DOHH2 (cell line): ENCODE measurements at regions not wholly inside any gene's neighbourhood (a gene's known extent, or its start where the extent isn't known, plus 50 kb on each side); places are given as distances from the start of the nearest gene placed in this dataset.

Experiments used
- H3F3A ChIP-seq: fragments of 200-600 bp; sonication (generic), shearing (Covaris generic); 2 replicates; pipeline ENCODE4 v1.6.0; 2016; ENCODE audit warnings: antibody characterized with exemption, mild to moderate bottlenecking; ENCODE audit not compliant: control insufficient read depth, insufficient read depth
- H3K27ac ChIP-seq: fragments of 200-600 bp; sonication (generic); 2 replicates; pipeline ENCODE4 v1.5.1; 2014; ENCODE audit warnings: low read depth, mild to moderate bottlenecking, low read length, moderate library complexity
- H3K27me3 ChIP-seq: fragments of 200-600 bp; sonication (generic); 2 replicates; pipeline ENCODE4 v1.6.1; 2014; ENCODE audit warnings: mild to moderate bottlenecking, low read length, mixed read lengths; ENCODE audit not compliant: control insufficient read depth
- H3K36me3 ChIP-seq: fragments of 200-600 bp; sonication (generic); 2 replicates; pipeline ENCODE4 v1.6.1; 2014; ENCODE audit warnings: mild to moderate bottlenecking, low read length, moderate library complexity, mixed read lengths; ENCODE audit not compliant: control insufficient read depth
- H3K4me1 ChIP-seq: fragments of 200-600 bp; sonication (generic); 2 replicates; pipeline ENCODE4 v1.6.1; 2014; ENCODE audit warnings: mild to moderate bottlenecking, low read length, mixed read lengths; ENCODE audit not compliant: control insufficient read depth
- H3K4me2 ChIP-seq: fragments of 200-600 bp; sonication (generic); 2 replicates; pipeline ENCODE4 v1.6.0; 2014; ENCODE audit warnings: mild to moderate bottlenecking, low read length, moderate library complexity
- H3K4me3 ChIP-seq: fragments of 200-600 bp; sonication (generic); 2 replicates; pipeline ENCODE4 v1.5.1; 2014; ENCODE audit warnings: mild to moderate bottlenecking, low read length, mixed read lengths
- H3K79me2 ChIP-seq: fragments of 200-600 bp; sonication (generic); 2 replicates; pipeline ENCODE4 v1.6.1; 2014; ENCODE audit warnings: mild to moderate bottlenecking, low read length, mixed read lengths; ENCODE audit not compliant: control insufficient read depth
- H3K9me2 ChIP-seq: fragments of 200-600 bp; sonication (generic); replicated peaks from 2 replicates; pipeline ENCODE4 v1.6.1; 2014; ENCODE audit warnings: mild to moderate bottlenecking, low read length, mixed read lengths; ENCODE audit not compliant: control insufficient read depth
- H3K9me3 ChIP-seq: fragments of 200-600 bp; sonication (generic); 2 replicates; pipeline ENCODE4 v1.6.1; 2014; ENCODE audit warnings: antibody characterized with exemption, low read length, mixed read lengths; ENCODE audit not compliant: control insufficient read depth, insufficient read depth
- H4K20me1 ChIP-seq: fragments of 200-600 bp; sonication (generic); 2 replicates; pipeline ENCODE4 v1.6.0; 2014; ENCODE audit warnings: low read depth, mild to moderate bottlenecking, antibody characterized with exemption, low read length, moderate library complexity; ENCODE audit not compliant: control insufficient read depth, insufficient read depth
- CTCF ChIP-seq: fragments of 200-600 bp; sonication (generic); IDR thresholded peaks from one replicate; pipeline ENCODE4 v1.5.1; 2014; ENCODE audit warnings: antibody characterized with exemption, mild to moderate bottlenecking, low read depth, low read length; ENCODE audit not compliant: poor library complexity, severe bottlenecking
- EZH2phosphoT487 ChIP-seq: fragments of 200-600 bp; sonication (generic); IDR thresholded peaks from 2 replicates; pipeline ENCODE4 v1.6.1; 2017; ENCODE audit warnings: borderline replicate concordance, mild to moderate bottlenecking, antibody characterized with exemption, low read length, moderate library complexity, mixed read lengths

DNA sequence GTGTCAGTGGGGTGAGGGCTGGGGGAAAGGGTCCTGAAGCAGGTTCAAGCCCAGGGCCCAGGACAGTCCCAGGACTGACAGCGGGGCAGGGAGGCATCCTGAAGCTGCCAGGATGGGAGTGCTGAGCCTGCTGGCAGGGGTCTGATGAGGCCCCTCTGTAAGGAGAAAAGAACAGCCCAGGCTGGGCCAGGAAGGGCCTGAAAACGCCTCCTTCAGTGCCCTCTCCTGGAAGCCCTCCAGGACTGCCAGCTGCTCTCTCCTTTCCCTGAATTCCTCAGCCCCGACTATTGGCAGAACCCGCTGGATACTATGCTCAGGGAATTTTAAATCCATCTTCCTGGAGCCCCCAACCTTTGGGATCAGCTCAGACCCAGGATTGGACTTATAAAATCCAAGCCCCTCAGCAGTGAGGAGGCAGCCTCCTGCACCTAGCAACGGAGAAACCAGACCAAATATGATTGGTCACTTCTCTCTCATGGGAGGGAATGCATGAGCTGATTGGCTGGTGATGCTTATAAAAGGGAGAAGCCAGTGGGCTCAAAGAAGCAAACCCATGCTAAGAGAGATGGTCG, 203.5 kb upstream of the LINGO1 start:
- H3K4me1 ChIP-seq = no peaks in the 10 kb centered on the region
- H3K4me3 ChIP-seq = no peak overlapping the region
- H3K79me2 ChIP-seq = no peaks in the 10 kb centered on the region
- no peak for TF ChIP-seq CTCF
- TF ChIP-seq EZH2phosphoT487 = no peak
- H3K4me2 ChIP-seq = no peak overlapping the region
- H3K36me3 ChIP-seq = no peaks in the 10 kb centered on the region
- H4K20me1 ChIP-seq = no peaks in the 10 kb centered on the region
- peaks cover 5% of the 10 kb centered on the region for H3K27me3 ChIP-seq
- H3K9me3 ChIP-seq = no peaks in the 10 kb centered on the region
- H3K27ac ChIP-seq = no peak overlapping the region
- no peaks in the 10 kb centered on the region for H3F3A ChIP-seq
- no peaks in the 10 kb centered on the region for H3K9me2 ChIP-seq

- TF ChIP-seq EZH2phosphoT487 (no peak), CTCF (no peak)
- Histone ChIP-seq H3K27me3 (no peaks in the 10 kb centered on the region; the same call in none of the 2 replicates), H3K4me3 (no peak overlapping the region)
Measured at GRCh38 chr15:77834276-77834990, 201.7 kb upstream of the LINGO1 start.

DNA sequence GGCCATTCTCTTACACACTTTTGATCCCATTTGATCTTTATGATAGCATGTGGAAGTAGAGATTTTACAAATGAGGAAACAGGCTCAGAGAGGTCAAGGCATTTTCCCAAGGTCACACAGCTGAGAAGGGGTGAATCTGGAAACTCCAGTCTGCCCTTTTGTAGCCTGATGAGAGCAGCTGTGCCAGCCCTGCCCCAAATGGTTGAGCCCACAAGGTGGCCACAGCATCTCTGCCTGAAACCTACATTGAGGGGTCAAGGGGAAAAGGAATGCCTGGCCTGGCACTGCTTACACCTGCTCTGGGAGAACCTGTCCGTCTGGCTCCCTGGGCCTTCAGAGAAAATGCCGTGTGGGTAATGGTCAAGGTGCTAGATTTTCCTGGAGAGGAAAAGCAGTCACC, 200.2 kb upstream of the LINGO1 start:
- H4K20me1 ChIP-seq = no peaks in the 10 kb centered on the region
- no peak overlapping the region for H3K4me3 ChIP-seq
- H3K27ac ChIP-seq = no peak overlapping the region
- H3K9me2 ChIP-seq = no peaks in the 10 kb centered on the region
- TF ChIP-seq EZH2phosphoT487 = no peak
- TF ChIP-seq CTCF = no peak
- H3K4me2 ChIP-seq = no peak overlapping the region
- H3K9me3 ChIP-seq = no peaks in the 10 kb centered on the region
- no peaks in the 10 kb centered on the region for H3K79me2 ChIP-seq
- no peaks in the 10 kb centered on the region for H3F3A ChIP-seq
- no peaks in the 10 kb centered on the region for H3K36me3 ChIP-seq
- no peaks in the 10 kb centered on the region for H3K4me1 ChIP-seq
- H3K27me3 ChIP-seq = no peaks in the 10 kb centered on the region; the same call in 1 of the 2 replicates

More at GRCh38 chr15:77834276-77834990, 201.7 kb upstream of the LINGO1 start:
- no peak overlapping the region for H3K27ac ChIP-seq
- H3K4me2 ChIP-seq = no peak overlapping the region
- H3K9me2 ChIP-seq = no peaks in the 10 kb centered on the region
- no peaks in the 10 kb centered on the region for H3K4me1 ChIP-seq
- H3K36me3 ChIP-seq = no peaks in the 10 kb centered on the region
- H3K79me2 ChIP-seq = no peaks in the 10 kb centered on the region
- H3K9me3 ChIP-seq = no peaks in the 10 kb centered on the region
- no peaks in the 10 kb centered on the region for H3F3A ChIP-seq
- H4K20me1 ChIP-seq = no peaks in the 10 kb centered on the region
